D341Med (cell line): ENCODE measurements at regions not wholly inside any gene's neighbourhood (a gene's known extent, or its start where the extent isn't known, plus 50 kb on each side); places are given as distances from the start of the nearest gene placed in this dataset.

Experiments used
- DNase-seq: peaks from one replicate; pipeline ENCODE4 v3.0.0; 2012; ENCODE audit warnings: low spot score

GRCh38 chr14:85978582-85979250 is 448.8 kb downstream of the FLRT2 start:
- no peak for DNase-seq

- no peak for DNase-seq
Observed at GRCh38 chr14:85974602-85975001, 444.7 kb downstream of the FLRT2 start.

GRCh38 chr14:85963486-85963885 is 433.5 kb downstream of the FLRT2 start:
- no peak for DNase-seq

- DNase-seq: no peak
Observed at GRCh38 chr14:85960756-85961155, 430.8 kb downstream of the FLRT2 start.

- no peak for DNase-seq
Observed at GRCh38 chr14:85959063-85959462, 429.1 kb downstream of the FLRT2 start.

- no peak for DNase-seq
Observed at GRCh38 chr14:85958069-85958468, 428.1 kb downstream of the FLRT2 start.

- DNase-seq: no peak
Observed at GRCh38 chr14:85953265-85953664, 423.3 kb downstream of the FLRT2 start.

GRCh38 chr14:85948153-85948552 is 418.2 kb downstream of the FLRT2 start:
- DNase-seq: no peak

GRCh38 chr14:85947461-85948139 is 417.7 kb downstream of the FLRT2 start:
- no peak for DNase-seq

GRCh38 chr14:85943192-85943591 is 413.2 kb downstream of the FLRT2 start:
- DNase-seq: no peak

- DNase-seq: no peak
Observed at GRCh38 chr14:85934886-85935254, 404.9 kb downstream of the FLRT2 start.

- no peak for DNase-seq
Observed at GRCh38 chr14:85934123-85934885, 404.4 kb downstream of the FLRT2 start.

GRCh38 chr14:85921241-85921640 is 391.3 kb downstream of the FLRT2 start:
- no peak for DNase-seq

- no peak for DNase-seq
Observed at GRCh38 chr14:85917716-85918115, 387.8 kb downstream of the FLRT2 start.

- no peak for DNase-seq
Observed at GRCh38 chr14:85915711-85916110, 385.8 kb downstream of the FLRT2 start.

- DNase-seq: no peak
Observed at GRCh38 chr14:85912141-85912540, 382.2 kb downstream of the FLRT2 start.

- no peak for DNase-seq
Observed at GRCh38 chr14:85911044-85911443, 381.1 kb downstream of the FLRT2 start.

GRCh38 chr14:85909581-85909980 is 379.6 kb downstream of the FLRT2 start:
- DNase-seq: no peak

GRCh38 chr14:85907536-85907935 is 377.6 kb downstream of the FLRT2 start:
- no peak for DNase-seq

- no peak for DNase-seq
Observed at GRCh38 chr14:85897808-85898207, 367.9 kb downstream of the FLRT2 start.

- no peak for DNase-seq
Observed at GRCh38 chr14:85895603-85896002, 365.7 kb downstream of the FLRT2 start.

GRCh38 chr14:85892251-85892650 is 362.3 kb downstream of the FLRT2 start:
- no peak for DNase-seq

GRCh38 chr14:85883966-85884365 is 354.0 kb downstream of the FLRT2 start:
- no peak for DNase-seq
